ENCODE measurements at regions not wholly inside any gene's neighbourhood (a gene's known extent, or its start where the extent isn't known, plus 50 kb on each side); places are given as distances from the start of the nearest gene placed in this dataset.

DNA sequence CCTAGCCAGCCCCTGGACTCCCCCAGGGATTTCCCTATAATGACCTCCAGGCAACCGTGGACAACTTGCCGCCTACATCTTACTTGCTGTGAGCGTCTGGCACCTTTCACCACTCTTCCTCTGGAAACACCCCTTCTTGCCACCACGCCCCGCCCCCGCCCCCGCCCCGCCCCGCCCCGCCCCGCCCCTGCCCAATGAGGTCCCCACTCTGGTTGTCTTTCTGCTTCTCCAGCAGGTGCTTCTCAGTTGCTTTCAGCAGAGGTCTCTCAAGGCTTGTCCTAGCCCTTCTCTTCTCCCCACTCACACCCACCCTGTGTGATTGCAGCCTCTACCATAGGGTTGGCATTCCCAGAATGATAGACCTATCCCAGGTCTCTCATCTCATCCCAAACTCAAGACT, 214.5 kb downstream of the EN1 start (continued):
- TF ChIP-seq, protein P1, sequence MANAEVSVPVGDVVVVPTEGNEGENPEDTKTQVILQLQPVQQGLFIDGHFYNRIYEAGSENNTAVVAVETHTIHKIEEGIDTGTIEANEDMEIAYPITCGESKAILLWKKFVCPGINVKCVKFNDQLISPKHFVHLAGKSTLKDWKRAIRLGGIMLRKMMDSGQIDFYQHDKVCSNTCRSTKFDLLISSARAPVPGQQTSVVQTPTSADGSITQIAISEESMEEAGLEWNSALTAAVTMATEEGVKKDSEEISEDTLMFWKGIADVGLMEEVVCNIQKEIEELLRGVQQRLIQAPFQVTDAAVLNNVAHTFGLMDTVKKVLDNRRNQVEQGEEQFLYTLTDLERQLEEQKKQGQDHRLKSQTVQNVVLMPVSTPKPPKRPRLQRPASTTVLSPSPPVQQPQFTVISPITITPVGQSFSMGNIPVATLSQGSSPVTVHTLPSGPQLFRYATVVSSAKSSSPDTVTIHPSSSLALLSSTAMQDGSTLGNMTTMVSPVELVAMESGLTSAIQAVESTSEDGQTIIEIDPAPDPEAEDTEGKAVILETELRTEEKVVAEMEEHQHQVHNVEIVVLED (CRISPR knock-in tag; IDR thresholded peaks at IDR 0.05), result no peak
- TF ChIP-seq, protein P2, sequence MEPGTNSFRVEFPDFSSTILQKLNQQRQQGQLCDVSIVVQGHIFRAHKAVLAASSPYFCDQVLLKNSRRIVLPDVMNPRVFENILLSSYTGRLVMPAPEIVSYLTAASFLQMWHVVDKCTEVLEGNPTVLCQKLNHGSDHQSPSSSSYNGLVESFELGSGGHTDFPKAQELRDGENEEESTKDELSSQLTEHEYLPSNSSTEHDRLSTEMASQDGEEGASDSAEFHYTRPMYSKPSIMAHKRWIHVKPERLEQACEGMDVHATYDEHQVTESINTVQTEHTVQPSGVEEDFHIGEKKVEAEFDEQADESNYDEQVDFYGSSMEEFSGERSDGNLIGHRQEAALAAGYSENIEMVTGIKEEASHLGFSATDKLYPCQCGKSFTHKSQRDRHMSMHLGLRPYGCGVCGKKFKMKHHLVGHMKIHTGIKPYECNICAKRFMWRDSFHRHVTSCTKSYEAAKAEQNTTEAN (CRISPR knock-in tag; IDR thresholded peaks at IDR 0.05), result no peak
- TF ChIP-seq FOS (IDR thresholded peaks at IDR 0.05; ENCODE audit: extremely low read depth, insufficient read length) (no peak), ZNF133 (CRISPR knock-in tag; IDR thresholded peaks at IDR 0.05) (no peak), RBBP5 (IDR thresholded peaks at IDR 0.05; ENCODE audit: borderline replicate concordance, insufficient read depth, low read length, poor library complexity, severe bottlenecking) (no peak), CXXC5 (CRISPR knock-in tag; IDR thresholded peaks at IDR 0.05) (no peak), PTTG1 (tag; IDR thresholded peaks at IDR 0.05; ENCODE audit: low read depth) (no peak), ZNF445 (CRISPR knock-in tag; IDR thresholded peaks at IDR 0.05; ENCODE audit: low read depth) (no peak), SAFB (IDR thresholded peaks at IDR 0.05; ENCODE audit: borderline replicate concordance, low read depth, low read length) (no peak)

DNA sequence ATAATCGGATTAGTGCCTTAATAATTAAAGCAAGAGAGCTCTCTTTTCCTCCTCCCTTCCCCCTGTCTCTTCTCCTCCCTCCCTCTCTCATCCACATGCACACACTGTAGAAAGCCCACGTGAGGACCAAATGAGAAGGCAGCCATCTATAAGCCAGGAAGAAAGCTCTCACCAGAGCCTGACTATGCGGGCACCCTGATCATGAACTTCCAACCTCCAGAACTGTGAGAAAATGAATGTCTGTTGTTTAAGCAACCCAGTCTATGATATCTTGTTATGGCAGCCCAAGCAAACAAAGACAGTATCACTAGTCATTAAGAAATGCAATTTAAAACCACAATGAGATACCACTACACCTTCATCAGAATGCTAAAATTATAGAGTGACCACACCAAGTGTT, 220.3 kb downstream of the EN1 start:
- FAIRE-seq (no peak), DNase-seq (ENCODE audit: extremely low read depth in 1 of 4, low spot score in 3 of 4) (no peak), ATAC-seq (no peak)
- Histone ChIP-seq H3K27ac (ENCODE audit: extremely low read depth, low read depth, low read length) (no peak overlapping the region), H3K4me3 (no peak overlapping the region), H3K36me3 (ENCODE audit: control insufficient read depth, insufficient read depth, low read length) (no peaks in the 10 kb centered on the region), H3K4me1 (replicated peaks in 1 of 2; ENCODE audit: control insufficient read depth in 2 of 2, insufficient read depth in 2 of 2, low read length in 2 of 2) (no peaks in the 10 kb centered on the region), H3K79me2 (ENCODE audit: control insufficient read depth, insufficient read depth, low read length) (no peaks in the 10 kb centered on the region), H3K4me2 (ENCODE audit: insufficient read depth, low read length) (no peak overlapping the region), H3K27me3 (ENCODE audit: control insufficient read depth in 2 of 2, insufficient read depth in 2 of 2, low read length in 2 of 2) (peaks cover 4 to 6% of the 10 kb centered on the region in 2 experiments; a peak in 3 of 5 replicates), H3K9ac (ENCODE audit: insufficient read depth in 1 of 2, low read depth in 2 of 2, low read length in 2 of 2) (no peak overlapping the region), H3K9me3 (replicated peaks; ENCODE audit: control insufficient read depth, insufficient read depth, low read depth, low read length) (no peaks in the 10 kb centered on the region), H3K9me1 (ENCODE audit: control insufficient read depth, insufficient read depth, low read length) (no peaks in the 10 kb centered on the region), H4K20me1 (replicated peaks; ENCODE audit: control insufficient read depth, insufficient read depth, low read length) (no peaks in the 10 kb centered on the region), H2AFZ (ENCODE audit: low read depth, low read length) (no peak overlapping the region)
- CTCF ChIA-PET (ENCODE audit: low intra/inter-chr PET ratio), result no interaction called here
- no TSS peak for BruUV-seq (replicated peaks)
- 0% methylated on average over 3 of the region's 3 CpGs for WGBS (ENCODE audit: insufficient coverage, low coverage, missing lambda C conversion rate)
- intact Hi-C loops (cut with micrococcal nuclease) (no loop called here), in situ Hi-C loops (cut with MboI) (no loop called here)
- POLR2A ChIA-PET, result interaction anchor here (1.8 kb wide), 1 partner anchor 9 kb away, joined by 5 read pairs; no protein-coding TSS in a partner anchor
- TF ChIP-seq TCF7 (IDR thresholded peaks at IDR 0.05; ENCODE audit: borderline replicate concordance) (no peak), HIVEP1 (CRISPR knock-in tag; IDR thresholded peaks at IDR 0.05) (no peak)
- TF ChIP-seq, protein P3, sequence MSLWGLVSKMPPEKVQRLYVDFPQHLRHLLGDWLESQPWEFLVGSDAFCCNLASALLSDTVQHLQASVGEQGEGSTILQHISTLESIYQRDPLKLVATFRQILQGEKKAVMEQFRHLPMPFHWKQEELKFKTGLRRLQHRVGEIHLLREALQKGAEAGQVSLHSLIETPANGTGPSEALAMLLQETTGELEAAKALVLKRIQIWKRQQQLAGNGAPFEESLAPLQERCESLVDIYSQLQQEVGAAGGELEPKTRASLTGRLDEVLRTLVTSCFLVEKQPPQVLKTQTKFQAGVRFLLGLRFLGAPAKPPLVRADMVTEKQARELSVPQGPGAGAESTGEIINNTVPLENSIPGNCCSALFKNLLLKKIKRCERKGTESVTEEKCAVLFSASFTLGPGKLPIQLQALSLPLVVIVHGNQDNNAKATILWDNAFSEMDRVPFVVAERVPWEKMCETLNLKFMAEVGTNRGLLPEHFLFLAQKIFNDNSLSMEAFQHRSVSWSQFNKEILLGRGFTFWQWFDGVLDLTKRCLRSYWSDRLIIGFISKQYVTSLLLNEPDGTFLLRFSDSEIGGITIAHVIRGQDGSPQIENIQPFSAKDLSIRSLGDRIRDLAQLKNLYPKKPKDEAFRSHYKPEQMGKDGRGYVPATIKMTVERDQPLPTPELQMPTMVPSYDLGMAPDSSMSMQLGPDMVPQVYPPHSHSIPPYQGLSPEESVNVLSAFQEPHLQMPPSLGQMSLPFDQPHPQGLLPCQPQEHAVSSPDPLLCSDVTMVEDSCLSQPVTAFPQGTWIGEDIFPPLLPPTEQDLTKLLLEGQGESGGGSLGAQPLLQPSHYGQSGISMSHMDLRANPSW (CRISPR knock-in tag; IDR thresholded peaks at IDR 0.05), result no peak
- TF ChIP-seq, protein P4, sequence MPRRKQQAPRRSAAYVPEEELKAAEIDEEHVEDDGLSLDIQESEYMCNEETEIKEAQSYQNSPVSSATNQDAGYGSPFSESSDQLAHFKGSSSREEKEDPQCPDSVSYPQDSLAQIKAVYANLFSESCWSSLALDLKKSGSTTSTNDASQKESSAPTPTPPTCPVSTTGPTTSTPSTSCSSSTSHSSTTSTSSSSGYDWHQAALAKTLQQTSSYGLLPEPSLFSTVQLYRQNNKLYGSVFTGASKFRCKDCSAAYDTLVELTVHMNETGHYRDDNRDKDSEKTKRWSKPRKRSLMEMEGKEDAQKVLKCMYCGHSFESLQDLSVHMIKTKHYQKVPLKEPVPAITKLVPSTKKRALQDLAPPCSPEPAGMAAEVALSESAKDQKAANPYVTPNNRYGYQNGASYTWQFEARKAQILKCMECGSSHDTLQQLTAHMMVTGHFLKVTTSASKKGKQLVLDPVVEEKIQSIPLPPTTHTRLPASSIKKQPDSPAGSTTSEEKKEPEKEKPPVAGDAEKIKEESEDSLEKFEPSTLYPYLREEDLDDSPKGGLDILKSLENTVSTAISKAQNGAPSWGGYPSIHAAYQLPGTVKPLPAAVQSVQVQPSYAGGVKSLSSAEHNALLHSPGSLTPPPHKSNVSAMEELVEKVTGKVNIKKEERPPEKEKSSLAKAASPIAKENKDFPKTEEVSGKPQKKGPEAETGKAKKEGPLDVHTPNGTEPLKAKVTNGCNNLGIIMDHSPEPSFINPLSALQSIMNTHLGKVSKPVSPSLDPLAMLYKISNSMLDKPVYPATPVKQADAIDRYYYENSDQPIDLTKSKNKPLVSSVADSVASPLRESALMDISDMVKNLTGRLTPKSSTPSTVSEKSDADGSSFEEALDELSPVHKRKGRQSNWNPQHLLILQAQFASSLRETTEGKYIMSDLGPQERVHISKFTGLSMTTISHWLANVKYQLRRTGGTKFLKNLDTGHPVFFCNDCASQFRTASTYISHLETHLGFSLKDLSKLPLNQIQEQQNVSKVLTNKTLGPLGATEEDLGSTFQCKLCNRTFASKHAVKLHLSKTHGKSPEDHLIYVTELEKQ (CRISPR knock-in tag; IDR thresholded peaks at IDR 0.05), result no peak

Data from K562 (cell line).